SHP77 treated with DMSO at 0.1 percent for 48 hours (cell line): ENCODE measurements at regions not wholly inside any gene's neighbourhood (a gene's known extent, or its start where the extent isn't known, plus 50 kb on each side); places are given as distances from the start of the nearest gene placed in this dataset.
"Not testable (repeated sequence)": the region's sequence is repeated elsewhere in the genome, so short reads cannot be mapped to it uniquely, and the experiment has no call there.

Experiments used
- DNase-seq: peaks from one replicate; lab custom pipeline; 2025; lab: John Stamatoyannopoulos, UW

- DNase-seq, result no peak
These were observed 519.4 kb upstream of the ZNF337 start for GRCh38 chr20:26216025-26216424.

- no peak for DNase-seq
These were observed 518.3 kb upstream of the ZNF337 start for GRCh38 chr20:26214991-26215390.

GRCh38 chr20:26209171-26209941 lies 512.7 kb upstream of the ZNF337 start:
- no peak for DNase-seq

GRCh38 chr20:26208296-26209091 lies 511.8 kb upstream of the ZNF337 start:
- no peak for DNase-seq

- DNase-seq, result not testable (repeated sequence)
These were observed 511.3 kb upstream of the ZNF337 start for GRCh38 chr20:26207967-26208295.

GRCh38 chr20:26207237-26207966 lies 510.7 kb upstream of the ZNF337 start:
- DNase-seq, result no peak

GRCh38 chr20:26205350-26205749 lies 508.7 kb upstream of the ZNF337 start:
- DNase-seq, result no peak

GRCh38 chr20:26201026-26201425 lies 504.4 kb upstream of the ZNF337 start:
- DNase-seq, result not testable (repeated sequence)

- DNase-seq, result not testable (repeated sequence)
These were observed 490.7 kb upstream of the ZNF337 start for GRCh38 chr20:26187329-26187728.

- not testable (repeated sequence) for DNase-seq
These were observed 487.1 kb upstream of the ZNF337 start for GRCh38 chr20:26183720-26184119.

GRCh38 chr20:26181364-26181763 lies 484.7 kb upstream of the ZNF337 start:
- not testable (repeated sequence) for DNase-seq

GRCh38 chr20:26171875-26172274 lies 475.2 kb upstream of the ZNF337 start:
- DNase-seq, result not testable (repeated sequence)

GRCh38 chr20:26169506-26169905 lies 472.9 kb upstream of the ZNF337 start:
- no peak for DNase-seq

- no peak for DNase-seq
These were observed 470.8 kb upstream of the ZNF337 start for GRCh38 chr20:26167499-26167898.

- DNase-seq, result no peak
These were observed 467.2 kb upstream of the ZNF337 start for GRCh38 chr20:26163890-26164289.

GRCh38 chr20:26163151-26163550 lies 466.5 kb upstream of the ZNF337 start:
- DNase-seq, result not testable (repeated sequence)

GRCh38 chr20:26161741-26162140 lies 465.1 kb upstream of the ZNF337 start:
- DNase-seq, result not testable (repeated sequence)

GRCh38 chr20:26160916-26161315 lies 464.3 kb upstream of the ZNF337 start:
- not testable (repeated sequence) for DNase-seq

GRCh38 chr20:26154224-26154623 lies 457.6 kb upstream of the ZNF337 start:
- no peak for DNase-seq

- peak; percentile 92 for DNase-seq
These were observed 438.9 kb upstream of the ZNF337 start for GRCh38 chr20:26135325-26136110.

- DNase-seq, result no peak
These were observed 438.0 kb upstream of the ZNF337 start for GRCh38 chr20:26134606-26135005.

- not testable (repeated sequence) for DNase-seq
These were observed 437.1 kb upstream of the ZNF337 start for GRCh38 chr20:26133794-26134193.
